Activated CD8-positive, alpha-beta memory T cell treated with anti-CD3 and anti-CD28 coated beads, Interleukin-2, amount 10 ng/mL, durations not matched to agents 7 days and 5 days (primary cell): ENCODE measurements at regions not wholly inside any gene's neighbourhood (a gene's known extent, or its start where the extent isn't known, plus 50 kb on each side); places are given as distances from the start of the nearest gene placed in this dataset.
"Not testable (repeated sequence)": the region's sequence is repeated elsewhere in the genome, so short reads cannot be mapped to it uniquely, and the experiment has no call there.

Experiments
- ATAC-seq: fragments of 150-1000 bp; cut with Tn5 transposase; one replicate; pipeline ENCODE4 v1.10.0; 2021; ENCODE audit warnings: moderate library complexity
- CTCF ChIA-PET: fragments of 350-600 bp; sonication (Branson Sonifier 250); formaldehyde crosslinking; loops from one replicate; lab custom pipeline; 2021; ENCODE audit warnings: antibody characterized with exemption; lab: Charles Lee
- DNase-seq: peaks from one replicate; pipeline ENCODE4 v3.0.0-alpha.2; 2020
- H3K27ac Mint-ChIP-seq: one replicate; pipeline ENCODE4 v1.8.0; 2021; ENCODE audit warnings: mild to moderate bottlenecking, mixed read lengths
- H3K27me3 Mint-ChIP-seq: one replicate; pipeline ENCODE4 v1.8.0; 2021; ENCODE audit warnings: mixed read lengths
- H3K36me3 Mint-ChIP-seq: one replicate; pipeline ENCODE4 v1.8.0; 2021; ENCODE audit warnings: mild to moderate bottlenecking, mixed read lengths
- H3K4me1 Mint-ChIP-seq: one replicate; pipeline ENCODE4 v1.8.0; 2021; ENCODE audit warnings: mixed read lengths
- H3K4me3 Mint-ChIP-seq: one replicate; pipeline ENCODE4 v1.8.0; 2021; ENCODE audit warnings: mild to moderate bottlenecking, moderate library complexity, mixed read lengths
- H3K9me3 Mint-ChIP-seq: one replicate; pipeline ENCODE4 v1.8.0; 2022; ENCODE audit warnings: low read depth, mixed read lengths

DNA sequence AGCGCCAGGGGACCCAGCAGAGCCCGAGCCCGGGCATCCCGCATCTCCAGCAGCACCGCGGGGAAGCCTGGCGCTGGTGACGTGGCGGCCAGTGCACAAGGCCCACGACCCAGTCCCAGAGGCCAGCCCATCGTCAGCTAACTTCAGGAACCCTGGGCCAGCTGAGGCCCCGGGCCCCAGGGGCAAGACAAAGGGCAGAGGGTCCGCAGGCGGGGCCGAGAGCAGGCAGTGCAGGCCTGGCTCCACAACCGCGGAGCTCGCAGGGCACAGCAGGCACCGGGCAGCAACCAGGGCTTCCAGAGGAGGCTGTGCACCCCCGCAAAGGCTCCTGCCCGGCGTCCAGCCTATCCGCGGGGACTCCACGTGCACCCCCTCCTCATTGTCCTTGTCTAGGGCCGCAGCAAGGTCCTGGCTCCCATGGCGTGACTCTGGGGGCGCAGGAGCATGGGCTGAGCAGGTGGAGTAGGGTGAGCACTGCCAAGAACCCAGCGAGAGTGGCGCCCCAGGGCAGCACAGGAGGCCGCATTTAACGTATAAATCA, 352.5 kb downstream of the KCNJ18 start:
- ATAC-seq, H3K27ac Mint-ChIP-seq, H3K4me1 Mint-ChIP-seq, H3K27me3 Mint-ChIP-seq, H3K4me3 Mint-ChIP-seq, DNase-seq, CTCF ChIA-PET, H3K9me3 Mint-ChIP-seq, H3K36me3 Mint-ChIP-seq: not testable (repeated sequence)

DNA sequence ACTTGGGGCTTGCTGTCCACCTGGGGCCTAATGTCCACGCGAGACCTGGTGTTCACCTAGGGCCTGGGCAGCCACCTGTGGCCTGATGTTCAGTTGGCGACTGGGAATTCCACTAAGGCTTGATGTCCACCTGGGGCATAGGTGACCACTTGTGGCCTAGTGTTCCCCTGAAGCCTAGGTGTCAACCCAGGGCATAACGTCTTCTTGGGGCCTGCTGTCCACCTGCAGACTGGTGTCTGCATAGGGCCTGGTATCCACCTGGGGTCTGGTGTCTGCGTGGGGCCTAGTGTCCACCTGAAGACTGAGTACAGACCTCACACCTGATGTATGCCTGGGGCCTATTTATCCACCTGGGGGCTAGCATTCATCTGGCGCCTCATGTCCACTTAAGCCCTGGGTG, 355.2 kb downstream of the KCNJ18 start:
- H3K9me3 Mint-ChIP-seq, CTCF ChIA-PET, H3K27me3 Mint-ChIP-seq, H3K4me1 Mint-ChIP-seq, H3K36me3 Mint-ChIP-seq, ATAC-seq, DNase-seq, H3K4me3 Mint-ChIP-seq, H3K27ac Mint-ChIP-seq: not testable (repeated sequence)

DNA sequence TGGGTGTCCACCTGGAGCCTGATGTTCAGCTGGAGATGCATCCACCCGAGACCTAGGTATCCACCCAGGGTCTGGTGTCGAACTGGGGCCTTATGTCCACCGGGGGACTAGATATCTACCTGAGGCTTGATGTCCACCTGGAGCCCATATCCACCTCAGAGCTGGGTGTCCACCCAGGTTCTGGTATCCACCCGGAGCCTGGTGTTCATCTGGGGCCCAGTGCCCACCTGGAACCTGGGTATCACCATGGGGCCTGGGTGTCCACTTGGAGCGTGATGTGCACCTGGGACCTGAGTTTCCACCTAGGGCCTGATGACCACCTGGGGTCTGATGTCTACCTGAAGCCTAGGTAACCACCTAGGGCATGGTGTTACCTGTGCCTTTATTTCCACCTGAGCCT, 355.9 kb downstream of the KCNJ18 start:
- H3K27me3 Mint-ChIP-seq, CTCF ChIA-PET, ATAC-seq: not testable (repeated sequence)

DNA sequence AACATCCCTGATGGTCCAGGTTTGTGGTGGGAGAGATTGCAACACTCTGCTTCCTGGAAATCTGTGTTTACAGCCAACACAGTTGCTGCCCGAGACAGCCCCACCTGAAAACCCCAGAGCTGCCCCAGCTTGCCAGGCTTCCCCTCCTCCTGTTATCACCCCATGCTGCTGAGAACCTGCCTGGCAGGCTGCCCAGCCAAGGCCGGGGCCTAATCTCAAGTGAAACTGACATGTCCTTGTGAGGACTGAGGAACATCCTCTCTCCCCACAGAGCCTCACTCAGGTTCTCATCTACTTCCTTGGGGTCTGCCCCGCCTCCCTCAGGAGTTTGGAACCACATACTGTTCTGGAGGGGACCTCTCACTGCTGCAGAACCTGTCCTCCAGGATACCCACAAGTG, 358.4 kb downstream of the KCNJ18 start:
- not testable (repeated sequence) for H3K27ac Mint-ChIP-seq

More for the DNA sequence above, 355.9 kb downstream of the KCNJ18 start:
- H3K27ac Mint-ChIP-seq, H3K4me1 Mint-ChIP-seq, H3K9me3 Mint-ChIP-seq, H3K36me3 Mint-ChIP-seq, DNase-seq, H3K4me3 Mint-ChIP-seq: not testable (repeated sequence)

DNA sequence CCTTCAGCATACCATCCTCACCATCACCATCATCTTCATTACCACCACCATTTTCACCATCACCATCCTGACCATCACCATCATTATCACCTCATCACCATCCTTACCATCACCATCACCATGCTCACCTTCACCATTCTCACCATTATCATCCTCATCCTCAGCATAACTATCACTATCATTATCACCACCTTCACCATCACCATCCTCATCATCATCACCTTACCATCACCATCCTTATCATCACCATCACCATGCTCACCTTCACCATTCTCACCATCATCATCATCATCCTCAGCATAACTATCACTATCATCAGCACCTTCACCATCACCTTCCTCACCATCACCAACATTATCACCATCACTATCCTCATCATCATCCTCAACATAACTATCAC, 360.4 kb downstream of the KCNJ18 start:
- CTCF ChIA-PET, DNase-seq, ATAC-seq, H3K36me3 Mint-ChIP-seq, H3K4me1 Mint-ChIP-seq, H3K27me3 Mint-ChIP-seq, H3K9me3 Mint-ChIP-seq, H3K4me3 Mint-ChIP-seq, H3K27ac Mint-ChIP-seq: not testable (repeated sequence)

More for the DNA sequence above, 358.4 kb downstream of the KCNJ18 start:
- DNase-seq, H3K4me3 Mint-ChIP-seq, H3K4me1 Mint-ChIP-seq, H3K27me3 Mint-ChIP-seq, H3K36me3 Mint-ChIP-seq, CTCF ChIA-PET, ATAC-seq, H3K9me3 Mint-ChIP-seq: not testable (repeated sequence)

DNA sequence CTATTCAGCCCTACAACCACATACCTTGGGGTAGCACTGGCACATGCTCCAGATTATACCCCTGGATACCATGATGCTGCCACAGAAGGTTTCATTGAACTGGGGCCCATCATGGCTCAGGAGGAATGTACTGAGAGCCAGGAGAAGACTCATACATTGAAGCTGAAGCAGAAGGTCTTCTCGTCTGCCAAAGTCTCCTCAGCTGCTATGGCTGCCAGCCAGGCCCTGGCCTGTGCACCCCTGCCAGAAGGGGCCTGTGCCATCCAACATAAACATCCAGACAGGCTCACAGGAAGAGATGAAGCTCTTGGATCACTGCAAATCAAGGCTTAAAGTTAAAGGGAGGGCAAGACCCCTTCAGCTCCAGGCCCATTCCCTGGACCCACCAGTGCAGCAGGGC, 364.2 kb downstream of the KCNJ18 start:
- H3K9me3 Mint-ChIP-seq, H3K4me1 Mint-ChIP-seq, CTCF ChIA-PET: not testable (repeated sequence)

DNA sequence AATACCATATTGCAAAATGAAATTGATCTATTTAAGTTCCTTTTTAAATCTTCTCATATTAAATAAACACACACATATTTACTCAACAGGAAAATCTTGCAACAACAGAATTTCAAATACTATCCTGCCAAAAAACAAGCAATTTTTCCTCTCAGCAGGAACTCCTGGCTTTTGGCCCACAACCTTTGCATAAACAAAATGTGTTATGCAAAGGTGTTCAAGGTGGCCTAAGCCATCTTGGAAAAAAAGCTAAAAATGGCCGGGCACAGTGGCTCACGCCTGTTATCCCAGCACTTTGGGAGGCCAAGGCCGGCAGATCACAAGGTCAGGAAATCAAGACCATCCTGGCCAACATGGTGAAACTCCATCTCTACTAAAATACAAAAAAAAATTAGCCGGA, 383.6 kb downstream of the KCNJ18 start:
- H3K27me3 Mint-ChIP-seq, H3K36me3 Mint-ChIP-seq, H3K4me1 Mint-ChIP-seq, ATAC-seq, H3K27ac Mint-ChIP-seq, H3K4me3 Mint-ChIP-seq, H3K9me3 Mint-ChIP-seq, DNase-seq, CTCF ChIA-PET: not testable (repeated sequence)

More for the DNA sequence above, 364.2 kb downstream of the KCNJ18 start:
- ATAC-seq, H3K4me3 Mint-ChIP-seq, H3K36me3 Mint-ChIP-seq, DNase-seq, H3K27me3 Mint-ChIP-seq, H3K27ac Mint-ChIP-seq: not testable (repeated sequence)

DNA sequence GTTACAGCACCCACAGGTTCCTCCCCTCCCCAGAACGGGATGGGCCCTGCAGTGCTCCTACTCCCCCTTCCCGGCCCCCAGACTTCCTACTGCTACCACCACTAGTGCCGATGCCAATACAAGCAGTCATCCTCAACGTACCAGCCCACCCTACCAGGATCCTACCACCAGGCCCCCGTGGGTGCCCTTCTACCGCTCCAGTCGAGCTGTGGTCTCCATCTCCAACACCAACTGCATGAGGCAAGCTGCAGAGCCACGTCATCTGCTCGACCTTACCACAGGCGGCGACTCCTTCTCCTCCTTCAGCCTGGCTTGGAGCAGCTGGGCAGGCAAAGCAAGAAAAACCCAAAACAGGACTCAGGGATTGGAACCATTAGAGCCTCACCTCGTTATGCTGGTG, 396.3 kb downstream of the KCNJ18 start:
- H3K4me1 Mint-ChIP-seq, H3K4me3 Mint-ChIP-seq, DNase-seq, H3K27me3 Mint-ChIP-seq, ATAC-seq, CTCF ChIA-PET, H3K36me3 Mint-ChIP-seq, H3K9me3 Mint-ChIP-seq, H3K27ac Mint-ChIP-seq: not testable (repeated sequence)

DNA sequence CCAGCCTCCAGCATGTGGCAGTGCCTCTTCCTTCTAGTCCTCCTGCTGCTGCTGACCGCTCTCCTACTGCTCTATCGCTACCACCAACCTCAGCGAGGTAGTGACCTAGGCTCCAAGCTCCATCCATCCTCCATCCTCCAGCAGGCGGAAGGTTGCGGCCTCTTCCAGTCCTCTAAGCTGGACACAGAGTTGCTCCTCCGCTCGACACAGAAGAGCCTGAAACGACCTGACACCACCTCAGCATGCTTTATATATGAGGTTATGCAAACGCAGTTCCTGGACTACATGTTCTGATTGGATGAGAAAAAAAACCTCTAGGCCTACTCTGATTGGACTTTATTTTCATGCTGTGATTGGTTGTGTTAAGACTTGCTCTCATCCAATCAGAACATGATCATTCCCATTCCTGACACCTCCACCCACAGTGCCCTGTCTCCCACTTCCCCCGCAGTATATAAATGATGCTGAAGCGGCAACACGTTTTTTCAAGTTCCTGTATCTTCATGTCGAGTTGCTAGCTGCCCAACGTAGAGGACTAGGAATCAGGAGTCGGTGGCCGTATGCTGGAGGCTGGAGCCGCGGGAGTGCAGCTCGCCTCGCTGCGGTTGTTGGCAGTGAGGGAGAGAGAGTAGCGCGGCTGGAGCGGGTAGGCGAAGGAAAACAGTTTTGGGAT, 398.1 kb downstream of the KCNJ18 start:
- Mint-ChIP-seq H3K4me1 (no peaks in the 10 kb centered on the region), H3K36me3 (no peaks in the 10 kb centered on the region)
- no peak for DNase-seq

DNA sequence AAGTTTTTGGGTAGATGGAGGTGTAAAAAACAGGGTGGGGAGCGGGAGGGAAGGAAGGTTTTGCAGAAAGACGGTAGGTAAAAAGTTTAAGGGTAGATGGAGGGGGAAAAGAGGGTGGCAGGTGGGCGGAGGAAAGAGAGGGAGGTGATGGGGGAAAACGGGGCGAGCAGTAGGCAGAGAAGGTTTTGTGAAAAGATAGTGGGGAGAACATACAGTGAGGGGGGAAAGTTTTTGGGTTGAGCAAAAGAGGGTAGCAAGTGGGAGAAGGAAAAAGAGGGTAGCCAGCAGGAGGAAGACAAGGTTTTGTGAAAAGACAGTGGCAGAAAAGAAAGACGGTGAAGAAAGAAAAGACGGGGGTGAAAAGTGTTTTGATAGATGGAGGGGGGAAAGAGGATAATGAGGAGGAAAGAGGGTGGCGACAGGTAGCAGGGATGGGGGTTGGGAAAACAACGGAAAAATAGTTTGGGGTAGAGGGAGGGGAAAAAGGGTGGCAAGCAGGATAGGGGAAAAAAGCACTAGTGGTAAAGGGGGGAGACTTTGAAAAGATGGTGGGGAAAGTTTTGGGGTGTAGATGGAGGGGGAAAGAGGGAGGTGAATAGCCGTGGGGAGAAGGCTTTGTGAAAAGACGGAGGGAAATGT, 398.8 kb downstream of the KCNJ18 start:
- H3K36me3 Mint-ChIP-seq, H3K4me3 Mint-ChIP-seq, H3K9me3 Mint-ChIP-seq, H3K27me3 Mint-ChIP-seq, H3K4me1 Mint-ChIP-seq, ATAC-seq, H3K27ac Mint-ChIP-seq, DNase-seq, CTCF ChIA-PET: not testable (repeated sequence)

More for the DNA sequence above, 398.1 kb downstream of the KCNJ18 start:
- no peak for ATAC-seq
- Mint-ChIP-seq H3K27ac (peak overlapping the region; percentile 47), H3K27me3 (no peaks in the 10 kb centered on the region), H3K9me3 (peaks cover 9% of the 10 kb centered on the region), H3K4me3 (no peak overlapping the region)
- CTCF ChIA-PET = no interaction called here

DNA sequence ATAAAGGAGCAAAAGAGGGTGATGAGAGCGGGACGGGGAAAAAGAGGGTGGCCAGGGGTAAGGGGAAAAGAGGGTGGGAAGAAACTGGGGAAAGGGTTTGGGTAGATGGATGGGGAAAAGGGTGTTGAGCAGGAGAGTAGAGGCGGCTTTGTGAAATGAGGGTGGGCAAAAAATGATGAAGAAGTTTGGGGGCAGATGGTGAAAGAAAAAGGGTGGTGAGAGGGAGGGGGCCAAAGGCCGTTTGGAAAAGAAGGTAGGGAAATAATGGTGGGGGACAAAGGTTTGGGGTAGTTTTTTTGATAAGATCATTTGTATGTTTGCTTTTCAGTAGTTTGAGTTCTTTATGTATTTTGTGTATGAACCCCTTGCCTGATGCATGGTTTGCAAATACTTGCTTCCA, 399.5 kb downstream of the KCNJ18 start:
- ATAC-seq, DNase-seq, H3K4me3 Mint-ChIP-seq, H3K36me3 Mint-ChIP-seq, H3K4me1 Mint-ChIP-seq, H3K27me3 Mint-ChIP-seq, H3K9me3 Mint-ChIP-seq, CTCF ChIA-PET, H3K27ac Mint-ChIP-seq: not testable (repeated sequence)

DNA sequence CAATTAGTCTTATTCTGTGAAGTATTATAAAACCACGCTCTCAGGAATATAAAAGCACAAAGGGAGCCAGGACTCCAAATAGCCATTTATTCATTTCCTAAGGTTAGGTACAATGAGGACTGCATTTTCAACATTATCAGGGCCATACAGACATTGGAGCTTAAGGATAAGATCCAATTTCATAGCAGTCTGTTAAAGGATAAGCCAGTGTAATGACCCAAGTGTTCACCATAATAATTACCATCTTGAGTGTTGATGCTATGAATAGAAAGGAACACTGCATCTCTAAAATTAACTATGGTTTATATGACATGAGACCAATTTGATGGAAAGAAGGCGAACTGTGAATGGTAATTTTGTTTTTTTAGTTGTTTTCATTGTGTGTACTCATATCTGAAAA, 403.1 kb downstream of the KCNJ18 start:
- H3K4me1 Mint-ChIP-seq, H3K36me3 Mint-ChIP-seq, H3K4me3 Mint-ChIP-seq, ATAC-seq, H3K9me3 Mint-ChIP-seq, H3K27me3 Mint-ChIP-seq, H3K27ac Mint-ChIP-seq, DNase-seq, CTCF ChIA-PET: not testable (repeated sequence)

DNA sequence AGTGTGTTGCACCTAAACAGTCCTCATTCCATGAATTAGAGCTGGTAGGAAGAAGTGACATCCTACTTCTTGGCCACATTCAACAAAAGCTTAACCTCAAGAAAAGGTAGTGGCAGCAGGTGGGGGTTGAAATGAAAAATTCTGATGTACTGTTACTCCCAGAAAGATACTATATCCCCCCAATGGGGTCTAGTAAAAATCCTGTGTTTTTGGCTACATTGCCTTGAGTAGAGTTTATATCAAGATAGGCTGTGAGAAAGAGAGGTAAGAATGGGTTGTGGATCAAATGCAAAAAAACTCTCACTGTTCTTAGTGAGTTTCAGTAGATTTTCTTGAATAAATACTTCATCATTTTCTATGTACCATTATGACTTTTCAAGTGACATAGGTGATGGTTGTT, 407.3 kb downstream of the KCNJ18 start:
- ATAC-seq, H3K4me3 Mint-ChIP-seq, H3K36me3 Mint-ChIP-seq, H3K27ac Mint-ChIP-seq, CTCF ChIA-PET, H3K27me3 Mint-ChIP-seq, DNase-seq, H3K9me3 Mint-ChIP-seq, H3K4me1 Mint-ChIP-seq: not testable (repeated sequence)

DNA sequence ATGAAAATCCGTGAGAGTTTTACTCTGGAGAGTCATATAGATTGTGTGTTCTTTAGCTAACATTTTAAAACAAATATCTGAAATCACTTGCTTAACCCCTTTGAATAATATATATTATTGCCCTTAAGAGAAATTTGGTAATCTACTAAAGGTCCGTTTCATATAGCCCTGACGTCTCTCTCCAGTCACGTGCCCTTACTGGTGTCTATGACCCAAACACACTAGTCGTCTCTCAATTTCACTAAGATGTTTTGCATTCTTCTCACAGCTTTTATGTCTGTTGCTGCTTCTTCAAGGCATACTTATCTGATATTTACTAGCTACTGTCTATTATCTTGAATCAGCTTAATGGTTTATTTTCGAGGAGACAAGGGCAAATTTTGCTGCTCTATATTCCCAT, 409.9 kb downstream of the KCNJ18 start:
- peaks cover 9% of the 10 kb centered on the region for H3K9me3 Mint-ChIP-seq

More for the DNA sequence above, 409.9 kb downstream of the KCNJ18 start:
- Mint-ChIP-seq H3K4me1 (no peaks in the 10 kb centered on the region), H3K36me3 (no peaks in the 10 kb centered on the region), H3K27me3 (no peaks in the 10 kb centered on the region), H3K4me3 (no peak overlapping the region), H3K27ac (no peak overlapping the region)
- CTCF ChIA-PET = no interaction called here
- DNase-seq = no peak
- no peak for ATAC-seq
